ENCODE measurements at regions not wholly inside any gene's neighbourhood (a gene's known extent, or its start where the extent isn't known, plus 50 kb on each side); places are given as distances from the start of the nearest gene placed in this dataset.

GRCh38 chr12:24599736-24600135 is 349.2 kb downstream of the BCAT1 start:
- no peak for TF ChIP-seq CTCF (conservative IDR thresholded peaks at IDR 0.05; ENCODE audit: low read length)
- DNase-seq (ENCODE audit: low read depth), result no peak
- H3K4me3 ChIP-seq (ENCODE audit: low read length), result no peak overlapping the region

GRCh38 chr12:24597580-24597979 is 351.3 kb downstream of the BCAT1 start:
- DNase-seq (ENCODE audit: low read depth), result no peak
- no peak for TF ChIP-seq CTCF (conservative IDR thresholded peaks at IDR 0.05; ENCODE audit: low read length)
- no peak overlapping the region for H3K4me3 ChIP-seq (ENCODE audit: low read length)

GRCh38 chr12:24596768-24597388 is 352.0 kb downstream of the BCAT1 start:
- peak; percentile 80 for TF ChIP-seq CTCF (conservative IDR thresholded peaks at IDR 0.05; ENCODE audit: low read length)
- no peak overlapping the region for H3K4me3 ChIP-seq (ENCODE audit: low read length)
- DNase-seq (ENCODE audit: low read depth), result peak; percentile 38

- peak; percentile 31; the same call in 1 of the 2 replicates for TF ChIP-seq CTCF (conservative IDR thresholded peaks at IDR 0.05; ENCODE audit: low read length)
- no peak overlapping the region for H3K4me3 ChIP-seq (ENCODE audit: low read length)
- DNase-seq (ENCODE audit: low read depth), result no peak
Measured at GRCh38 chr12:24595652-24596235, 353.2 kb downstream of the BCAT1 start.

- no peak for DNase-seq (ENCODE audit: low read depth)
- no peak for TF ChIP-seq CTCF (conservative IDR thresholded peaks at IDR 0.05; ENCODE audit: low read length)
- H3K4me3 ChIP-seq (ENCODE audit: low read length), result no peak overlapping the region
Measured at GRCh38 chr12:24591715-24592440, 357.0 kb downstream of the BCAT1 start.

- H3K4me3 ChIP-seq (ENCODE audit: low read length), result no peak overlapping the region
- no peak for DNase-seq (ENCODE audit: low read depth)
- no peak for TF ChIP-seq CTCF (conservative IDR thresholded peaks at IDR 0.05; ENCODE audit: low read length)
Measured at GRCh38 chr12:24591079-24591626, 357.7 kb downstream of the BCAT1 start.

All from AG10803 (cell line).